ENCODE measurements at regions not wholly inside any gene's neighbourhood (a gene's known extent, or its start where the extent isn't known, plus 50 kb on each side); places are given as distances from the start of the nearest gene placed in this dataset.
A peak's percentile ranks its signal among the peaks of the same experiment; 100 is the strongest.

- no peak for DNase-seq (ENCODE audit: low read depth in 2 of 2)
These were observed 52.9 kb upstream of the RNU6-1 start for GRCh38 chr15:67892559-67893377.

GRCh38 chr15:67895237-67895636 lies 55.4 kb upstream of the RNU6-1 start:
- DNase-seq (ENCODE audit: low read depth in 2 of 2), result no peak

GRCh38 chr15:67897646-67898339 lies 57.9 kb upstream of the RNU6-1 start:
- no peak for DNase-seq (ENCODE audit: low read depth in 2 of 2)

- no peak for DNase-seq (ENCODE audit: low read depth in 2 of 2)
These were observed 59.9 kb upstream of the RNU6-1 start for GRCh38 chr15:67899596-67900283.

- no peak for DNase-seq (ENCODE audit: low read depth in 2 of 2)
These were observed 60.8 kb upstream of the RNU6-1 start for GRCh38 chr15:67900621-67901147.

GRCh38 chr15:67901922-67902321 lies 62.1 kb upstream of the RNU6-1 start:
- DNase-seq (ENCODE audit: low read depth in 2 of 2), result no peak

GRCh38 chr15:67902579-67903009 lies 62.7 kb upstream of the RNU6-1 start:
- DNase-seq (ENCODE audit: low read depth in 2 of 2), result no peak

GRCh38 chr15:67903708-67904107 lies 63.9 kb upstream of the RNU6-1 start:
- DNase-seq (ENCODE audit: low read depth in 2 of 2), result no peak

- DNase-seq (ENCODE audit: low read depth in 2 of 2), result no peak
These were observed 65.8 kb upstream of the RNU6-1 start for GRCh38 chr15:67905628-67906027.

GRCh38 chr15:67906382-67906781 lies 66.5 kb upstream of the RNU6-1 start:
- DNase-seq (ENCODE audit: low read depth in 2 of 2), result no peak

- DNase-seq (ENCODE audit: low read depth in 2 of 2), result no peak
These were observed 67.4 kb upstream of the RNU6-1 start for GRCh38 chr15:67907184-67907723.

GRCh38 chr15:67908756-67909155 lies 68.9 kb upstream of the RNU6-1 start:
- no peak for DNase-seq (ENCODE audit: low read depth in 2 of 2)

- DNase-seq (ENCODE audit: low read depth in 2 of 2), result no peak
These were observed 71.9 kb upstream of the RNU6-1 start for GRCh38 chr15:67911727-67912126.

- no peak for DNase-seq (ENCODE audit: low read depth in 2 of 2)
These were observed 74.2 kb upstream of the RNU6-1 start for GRCh38 chr15:67914028-67914427.

GRCh38 chr15:67914537-67915460 lies 75.0 kb upstream of the RNU6-1 start:
- peak in 1 of 2 experiments; percentile 19 for DNase-seq (ENCODE audit: low read depth in 2 of 2)

GRCh38 chr15:67915461-67916374 lies 75.9 kb upstream of the RNU6-1 start:
- no peak for DNase-seq (ENCODE audit: low read depth in 2 of 2)

GRCh38 chr15:67916565-67916964 lies 76.7 kb upstream of the RNU6-1 start:
- no peak for DNase-seq (ENCODE audit: low read depth in 2 of 2)

GRCh38 chr15:67917037-67917436 lies 77.2 kb upstream of the RNU6-1 start:
- DNase-seq (ENCODE audit: low read depth in 2 of 2), result no peak

- DNase-seq (ENCODE audit: low read depth in 2 of 2), result no peak
These were observed 77.8 kb upstream of the RNU6-1 start for GRCh38 chr15:67917636-67918035.

All from fibroblast of skin of left biceps (primary cell).